Dermis blood vessel endothelial cell (primary cell): ENCODE measurements at regions not wholly inside any gene's neighbourhood (a gene's known extent, or its start where the extent isn't known, plus 50 kb on each side); places are given as distances from the start of the nearest gene placed in this dataset.
"Not testable (repeated sequence)": the region's sequence is repeated elsewhere in the genome, so short reads cannot be mapped to it uniquely, and the experiment has no call there.

Experiments
- DNase-seq: peaks from one replicate; pipeline ENCODE4 v3.0.0; 2010

DNA sequence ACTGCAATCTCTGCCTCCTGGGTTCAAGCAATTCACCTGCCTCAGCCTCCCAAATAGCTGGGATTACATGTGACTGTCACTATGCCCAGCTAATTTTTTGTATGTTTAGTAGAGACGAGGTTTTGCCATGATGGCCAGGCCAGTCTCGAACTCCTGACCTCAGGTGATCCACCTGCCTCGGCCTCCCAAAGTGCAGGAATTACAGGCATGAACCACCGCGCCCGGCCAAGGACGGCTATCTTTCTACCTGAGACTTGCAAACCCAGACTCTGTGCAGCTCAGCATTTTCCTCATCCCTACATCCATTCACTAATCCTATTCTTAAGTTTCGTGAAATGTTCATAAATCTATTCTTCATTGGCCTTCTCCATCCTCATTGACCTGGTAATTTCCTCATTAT lies 330.0 kb downstream of the ANTXR2 start:
- no peak for DNase-seq

DNA sequence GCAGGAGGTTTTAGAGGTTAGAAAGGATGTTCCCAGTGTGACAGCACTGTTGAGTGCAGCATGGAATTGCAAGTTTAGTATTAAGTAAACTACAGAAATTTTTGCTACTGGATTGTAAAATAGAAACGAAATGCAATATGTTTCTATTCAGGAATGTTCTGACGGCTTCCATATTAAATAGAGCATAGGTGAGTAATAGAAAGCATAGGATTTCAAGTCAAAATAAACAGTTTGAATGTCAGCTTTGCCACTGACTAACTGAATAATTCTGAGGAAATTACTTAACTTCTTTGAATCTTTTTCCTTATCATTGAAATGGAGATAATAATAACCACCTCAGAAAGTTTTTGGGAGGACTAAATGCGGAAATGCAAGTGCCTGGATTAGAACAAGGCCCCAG lies 331.9 kb upstream of the GK2 start:
- no peak for DNase-seq

DNA sequence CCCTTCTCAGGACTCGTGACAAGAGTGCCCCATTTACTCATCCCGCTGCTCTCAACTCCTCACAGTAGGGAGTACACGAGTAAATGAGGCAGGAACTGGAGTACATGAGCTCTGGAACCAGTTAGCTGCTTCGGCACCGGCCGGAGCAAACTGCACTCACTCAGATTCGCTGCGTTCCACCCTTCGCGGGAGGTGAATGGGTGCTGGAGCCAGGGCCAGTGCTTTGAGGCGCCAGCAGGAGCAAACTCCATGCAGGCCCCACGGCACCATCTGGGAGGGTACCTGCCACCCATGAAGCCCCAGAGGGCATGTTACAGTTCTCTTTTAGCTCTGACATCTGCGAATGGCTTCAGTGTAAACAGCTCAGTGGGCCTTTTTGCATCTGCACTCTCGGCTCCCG lies 315.5 kb upstream of the GK2 start:
- no peak for DNase-seq

DNA sequence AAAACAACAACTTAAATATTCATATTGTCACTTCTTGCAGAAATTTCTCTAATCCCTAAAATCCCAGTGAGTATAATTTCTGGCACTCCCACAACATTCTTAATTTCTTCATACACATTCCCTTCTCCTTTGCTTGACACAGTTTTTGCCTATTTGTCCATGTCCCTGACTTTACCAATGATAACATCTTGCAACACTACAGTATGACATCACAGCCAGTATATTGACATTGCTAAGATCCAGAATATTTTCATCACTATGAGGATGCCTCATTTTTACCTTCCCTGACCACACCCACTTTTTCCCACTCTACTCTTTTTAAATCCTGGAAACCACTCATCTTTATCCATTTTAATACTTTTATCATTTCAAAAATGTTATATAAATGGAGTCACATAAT lies 292.3 kb upstream of the GK2 start:
- DNase-seq = no peak

DNA sequence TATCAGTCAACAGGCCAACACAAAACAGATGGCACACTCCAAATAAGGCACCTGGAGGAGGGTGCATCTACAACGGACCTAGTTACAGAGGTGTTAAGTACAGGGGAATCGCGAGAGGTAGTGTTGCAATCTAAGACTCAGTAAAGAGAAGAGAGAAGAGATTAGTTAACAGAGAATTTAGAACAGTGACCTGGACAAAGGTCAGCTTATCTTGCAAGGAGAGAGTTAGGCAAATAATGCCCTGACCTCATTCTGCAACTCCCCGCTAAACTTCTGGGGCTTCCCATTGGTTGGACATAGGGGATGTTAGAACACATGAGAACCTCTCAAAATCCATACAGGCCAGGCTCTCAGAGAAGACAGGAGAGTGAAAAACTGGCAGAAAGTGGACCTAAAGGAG lies 289.4 kb upstream of the GK2 start:
- no peak for DNase-seq

DNA sequence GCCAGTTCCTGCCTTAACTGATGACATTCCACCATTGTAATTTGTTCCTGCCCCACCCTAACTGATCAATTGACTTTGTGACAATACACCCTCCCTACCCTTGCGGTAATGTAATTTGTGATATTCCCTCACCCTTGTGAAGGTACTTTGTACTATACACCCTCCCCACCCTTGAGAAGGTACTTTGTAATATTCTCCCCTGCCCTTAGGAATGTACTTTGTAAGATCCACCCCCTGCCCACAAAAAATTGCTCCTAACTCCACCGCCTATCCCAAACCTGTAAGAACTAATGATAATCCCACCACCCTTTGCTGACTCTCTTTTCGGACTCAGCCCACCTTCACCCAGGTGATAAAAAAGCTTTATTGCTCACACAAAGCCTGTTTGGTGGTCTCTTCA lies 288.5 kb upstream of the GK2 start:
- DNase-seq = not testable (repeated sequence)

DNA sequence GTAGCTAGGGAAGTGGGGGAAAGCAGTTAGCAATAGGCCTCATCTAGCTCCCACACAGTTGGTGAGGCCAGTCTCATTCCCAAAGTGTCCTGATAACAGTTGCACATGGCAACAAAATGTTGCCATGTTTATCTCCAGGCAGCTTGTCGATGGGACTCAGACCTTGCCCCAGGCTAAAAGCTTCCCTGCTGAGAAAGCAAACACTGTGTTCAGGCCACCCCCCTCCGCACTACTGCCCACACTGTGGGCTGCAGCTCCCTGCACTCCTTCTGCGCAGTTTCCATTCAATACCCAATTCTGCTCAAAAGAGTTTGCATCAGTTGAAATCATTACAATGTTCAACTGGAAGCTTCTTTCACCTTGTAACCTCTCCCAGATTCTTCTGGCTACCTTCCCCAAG lies 287.8 kb upstream of the GK2 start:
- no peak for DNase-seq

DNA sequence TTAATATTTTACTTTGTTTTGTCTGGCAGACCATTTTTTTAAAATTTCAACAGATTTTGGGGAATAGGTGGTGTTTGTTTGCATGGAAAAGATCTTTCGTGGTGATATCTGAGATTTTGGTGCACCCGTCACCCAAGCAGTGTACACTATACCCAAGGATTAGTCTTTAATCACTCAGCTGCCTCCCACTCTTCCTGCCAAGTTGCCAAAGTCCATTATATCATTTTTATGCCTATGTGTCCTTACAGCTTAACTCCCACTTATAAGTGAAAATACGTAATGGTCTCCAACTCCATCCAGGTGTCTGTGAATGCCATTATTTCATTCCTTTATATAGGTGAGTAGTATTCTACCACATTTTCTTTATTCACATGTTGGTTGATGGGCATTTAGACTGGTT lies 281.7 kb upstream of the GK2 start:
- DNase-seq = no peak

DNA sequence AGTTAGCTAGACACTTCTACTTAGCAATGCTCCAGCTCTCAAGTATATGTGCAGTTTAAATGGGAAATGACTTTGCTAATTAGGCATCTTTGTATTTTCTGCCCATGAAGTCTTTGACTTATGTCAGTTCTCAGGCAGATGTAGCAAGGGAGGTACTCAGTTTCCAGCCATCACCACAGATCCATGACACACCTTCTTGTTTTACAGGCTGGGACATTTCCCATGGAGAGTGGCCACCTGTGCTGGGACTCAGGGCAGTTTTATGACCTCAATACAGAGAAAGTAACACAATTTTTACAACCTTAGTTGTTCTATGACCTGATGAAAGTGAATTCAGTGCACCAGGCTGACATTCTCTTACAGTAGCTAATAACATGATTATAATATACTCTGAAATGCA lies 280.7 kb upstream of the GK2 start:
- DNase-seq = no peak

DNA sequence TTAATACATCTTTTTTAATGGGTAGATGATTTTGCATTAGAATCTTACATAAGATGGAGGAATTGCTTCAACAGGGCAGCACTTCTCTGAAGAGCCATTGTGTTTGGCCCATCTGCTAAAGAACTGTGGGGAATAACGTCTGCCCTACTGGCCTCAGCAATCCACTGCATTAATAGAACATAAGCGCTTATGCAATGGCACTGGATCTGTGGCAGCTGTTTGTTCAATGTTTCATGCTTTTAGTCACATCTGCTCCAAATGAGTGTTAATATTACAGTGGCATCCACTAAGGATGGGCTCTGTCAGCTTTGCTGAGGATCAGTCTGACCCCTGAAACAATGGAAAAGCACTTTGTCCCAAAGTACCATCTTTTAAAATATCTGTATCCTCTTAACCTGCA lies 279.0 kb upstream of the GK2 start:
- no peak for DNase-seq

DNA sequence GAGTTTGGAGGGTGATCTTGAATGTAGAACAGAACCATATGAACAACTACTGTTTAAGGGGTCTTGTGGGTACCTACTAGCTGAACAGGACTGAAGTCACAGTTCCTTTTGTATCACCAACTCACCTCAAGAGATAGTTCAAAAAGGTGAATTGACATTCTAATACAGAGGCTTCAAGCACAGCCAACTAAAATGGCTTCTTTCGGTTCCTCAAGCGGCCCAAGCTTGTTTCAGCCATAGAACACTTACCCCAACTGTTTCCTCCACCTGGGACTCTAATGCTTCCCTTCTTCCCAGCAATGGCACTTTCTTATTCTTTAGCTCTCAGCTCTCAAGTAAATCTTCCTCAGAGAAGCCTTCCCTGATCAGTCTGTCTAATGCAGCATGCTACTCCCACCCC lies 277.5 kb upstream of the GK2 start:
- no peak for DNase-seq

DNA sequence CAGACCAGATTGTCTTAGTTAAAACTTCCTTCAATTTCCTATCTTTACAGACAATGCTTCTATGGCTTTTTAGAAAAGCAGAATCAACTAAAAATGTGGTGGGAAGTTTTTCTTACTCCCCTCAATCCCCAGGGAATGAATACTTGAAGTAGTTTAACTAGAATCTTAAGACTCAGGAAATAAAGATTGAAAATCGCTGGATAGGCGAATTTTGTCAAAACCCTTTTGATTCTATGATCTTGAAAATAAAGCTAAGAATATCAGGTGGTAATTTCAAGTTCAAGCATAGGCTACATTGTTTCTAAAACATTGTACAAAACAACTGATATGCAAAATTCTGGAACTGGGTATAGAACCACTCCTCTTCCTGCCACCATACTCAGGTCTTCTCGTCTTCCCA lies 276.5 kb upstream of the GK2 start:
- DNase-seq = no peak

DNA sequence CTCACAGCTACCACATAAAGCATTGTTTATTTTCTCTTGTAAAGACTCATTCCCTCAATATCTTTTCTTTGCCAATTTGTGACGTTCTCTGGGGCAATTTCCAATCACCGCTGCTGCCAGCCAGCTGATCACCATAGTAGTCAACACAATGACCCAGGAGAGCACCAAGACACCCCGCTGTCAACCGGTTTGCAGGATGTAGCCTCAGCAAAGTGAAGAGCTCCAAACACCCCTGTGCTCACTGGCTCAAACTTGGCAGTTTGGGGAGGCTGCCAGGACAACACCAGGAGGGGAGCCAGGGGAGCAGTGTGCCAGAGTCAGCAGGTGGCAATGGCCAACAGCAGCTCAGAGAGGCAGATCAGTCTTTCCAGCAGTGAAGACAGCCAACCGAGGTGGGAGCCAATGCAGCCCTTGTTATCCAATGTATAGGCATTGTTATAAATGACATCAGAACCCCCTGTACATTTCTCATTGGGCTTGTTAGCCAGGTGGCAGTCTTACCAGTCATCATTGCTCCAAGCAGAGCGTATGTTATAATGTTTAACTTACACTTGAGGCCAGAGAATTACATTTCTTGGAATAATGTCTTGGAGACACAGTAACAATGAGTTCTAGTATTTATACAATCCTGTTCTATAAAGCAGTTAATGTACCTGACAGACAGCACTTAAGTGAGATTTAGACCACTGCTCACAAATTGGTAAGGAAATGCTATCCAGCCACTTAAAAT lies 274.9 kb upstream of the GK2 start:
- DNase-seq = no peak

DNA sequence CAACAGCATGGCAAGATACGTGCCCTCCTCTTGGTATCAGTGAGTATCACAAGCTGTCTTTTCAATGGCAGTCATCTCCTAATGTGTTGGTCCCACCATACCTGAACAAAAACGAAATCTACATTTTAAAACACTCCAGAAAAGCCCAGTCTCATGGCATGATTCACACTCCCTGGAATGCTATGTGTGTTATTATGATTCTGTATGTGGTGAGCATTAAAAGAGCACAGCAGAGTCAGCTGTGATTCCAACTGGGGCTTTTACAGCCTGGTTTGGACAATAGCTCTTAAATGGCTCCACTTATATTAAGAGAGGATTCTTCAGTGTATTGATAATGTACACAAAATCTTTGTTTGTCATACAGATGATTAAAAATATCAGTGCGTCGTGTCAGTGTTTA lies 274.1 kb upstream of the GK2 start:
- no peak for DNase-seq

DNA sequence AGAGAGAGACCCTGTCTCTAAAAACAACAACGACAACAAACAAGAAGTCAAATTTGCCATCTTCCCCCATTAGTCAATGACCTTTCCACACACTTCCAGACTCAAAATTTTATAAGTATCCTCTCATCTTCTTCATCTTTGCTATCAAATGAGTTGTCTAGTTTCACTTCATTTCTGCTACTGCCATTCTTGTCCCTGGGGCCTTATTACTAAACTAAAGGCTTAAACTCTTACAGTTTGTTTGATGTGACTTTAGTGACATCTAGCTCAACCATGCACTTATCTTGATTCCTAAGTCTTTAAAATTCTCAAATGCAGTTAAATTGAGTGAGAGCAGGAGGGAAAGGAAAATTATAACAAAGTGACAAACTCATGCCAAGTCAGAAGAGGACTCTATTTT lies 271.8 kb upstream of the GK2 start:
- no peak for DNase-seq

DNA sequence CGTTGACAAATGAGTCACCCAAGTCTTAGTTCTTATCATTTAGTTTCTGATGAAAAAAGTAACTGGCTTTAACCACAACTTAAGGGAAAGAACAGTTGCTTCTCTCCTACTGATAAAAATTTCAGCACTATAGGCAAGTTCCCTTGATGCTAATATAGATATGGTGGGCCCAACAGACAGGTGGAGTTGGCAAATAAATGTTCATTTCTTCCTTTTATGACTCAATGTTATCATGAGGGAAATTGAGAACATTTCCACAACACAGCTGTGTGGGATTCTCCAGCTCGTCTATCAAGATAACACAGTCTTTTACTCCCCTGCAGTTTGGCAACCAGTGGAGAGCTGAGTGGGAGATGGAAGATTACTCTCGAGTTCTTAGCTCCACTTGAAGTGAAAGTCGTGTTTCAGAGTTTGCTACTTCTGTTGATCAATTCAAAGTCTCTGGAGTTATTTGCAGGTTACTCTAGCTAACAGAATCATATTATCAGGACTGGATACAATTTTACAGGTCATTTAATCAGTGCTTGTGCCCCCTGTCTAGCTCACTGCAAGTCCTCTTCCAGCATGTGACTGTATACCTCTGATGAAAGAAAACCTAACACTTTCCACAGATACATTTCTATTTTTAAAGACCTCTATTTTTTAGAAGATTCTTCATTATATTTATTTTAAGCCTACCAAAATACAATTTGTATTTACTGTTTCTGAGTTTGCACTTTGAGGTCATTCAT lies 270.6 kb upstream of the GK2 start:
- DNase-seq = no peak

DNA sequence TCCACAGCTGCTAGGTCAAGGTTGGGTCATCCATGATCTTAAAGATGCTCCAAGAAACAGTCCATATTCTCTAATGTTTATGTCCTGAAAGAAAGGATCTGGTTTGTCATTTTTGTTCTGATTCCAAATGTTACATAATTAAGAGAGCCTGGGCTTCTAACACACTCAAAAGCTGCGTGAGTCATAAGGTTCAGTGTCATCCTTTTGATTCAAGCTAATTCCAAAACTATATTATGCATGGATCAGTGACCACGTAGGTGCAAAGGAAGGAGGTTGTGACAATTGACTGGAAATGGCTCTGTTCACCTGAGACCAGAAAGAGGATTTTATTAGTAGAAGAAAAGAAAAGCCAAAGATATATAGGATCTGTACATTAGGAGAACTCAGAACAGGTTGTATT lies 268.7 kb upstream of the GK2 start:
- no peak for DNase-seq

DNA sequence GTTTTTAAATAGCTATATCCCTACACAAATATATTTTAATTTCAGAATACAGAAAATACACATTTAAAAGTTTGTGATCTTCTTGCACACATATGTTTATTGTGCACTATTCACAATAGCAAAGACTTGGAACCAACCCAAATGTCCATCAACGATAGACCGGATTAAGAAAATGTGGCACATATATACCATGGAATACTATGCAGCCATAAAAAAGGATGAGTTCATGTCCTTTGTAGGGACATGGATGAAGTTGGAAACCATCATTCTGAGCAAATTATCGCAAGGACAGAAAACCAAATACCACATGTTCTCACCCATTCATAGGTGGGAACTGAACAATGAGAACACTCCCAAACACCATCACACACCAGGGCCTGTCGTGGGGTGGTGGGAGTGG lies 266.9 kb upstream of the GK2 start:
- not testable (repeated sequence) for DNase-seq

DNA sequence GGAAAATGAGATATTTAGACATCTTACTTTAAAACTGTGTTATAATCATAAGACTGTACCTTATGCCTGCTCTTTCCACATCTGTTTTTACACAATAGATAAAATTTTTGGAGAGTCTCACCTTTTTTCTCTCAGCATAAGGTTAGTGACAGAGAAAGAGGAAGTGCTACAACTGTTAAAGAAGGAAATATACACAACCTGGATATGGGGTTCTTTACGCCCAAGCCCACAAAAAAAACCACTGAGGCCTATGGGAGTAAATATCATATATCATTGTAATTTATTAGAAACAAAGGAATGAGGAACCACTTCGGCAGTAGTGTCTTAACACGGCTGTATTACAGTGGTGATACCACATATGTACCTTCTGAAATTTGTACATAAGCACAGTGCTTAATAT lies 265.9 kb upstream of the GK2 start:
- no peak for DNase-seq

DNA sequence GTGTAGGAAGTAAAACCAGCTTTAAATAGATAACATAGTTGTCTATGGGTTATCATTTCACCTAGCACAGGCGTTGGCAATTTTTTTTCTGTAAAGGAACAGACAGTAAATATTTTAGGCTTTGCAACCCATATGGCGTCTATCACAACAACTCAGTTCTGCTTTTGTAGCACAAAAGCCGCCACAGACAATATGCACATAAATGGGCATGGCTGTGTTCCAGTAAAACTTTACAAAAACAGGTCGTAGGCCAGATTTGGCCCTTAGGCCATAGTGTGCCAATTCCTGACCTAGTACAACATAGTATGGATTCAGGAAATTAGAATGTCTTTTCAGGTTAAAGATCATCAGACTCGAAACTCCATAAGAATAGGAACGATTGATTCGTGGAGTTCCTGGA lies 265.3 kb upstream of the GK2 start:
- no peak for DNase-seq

DNA sequence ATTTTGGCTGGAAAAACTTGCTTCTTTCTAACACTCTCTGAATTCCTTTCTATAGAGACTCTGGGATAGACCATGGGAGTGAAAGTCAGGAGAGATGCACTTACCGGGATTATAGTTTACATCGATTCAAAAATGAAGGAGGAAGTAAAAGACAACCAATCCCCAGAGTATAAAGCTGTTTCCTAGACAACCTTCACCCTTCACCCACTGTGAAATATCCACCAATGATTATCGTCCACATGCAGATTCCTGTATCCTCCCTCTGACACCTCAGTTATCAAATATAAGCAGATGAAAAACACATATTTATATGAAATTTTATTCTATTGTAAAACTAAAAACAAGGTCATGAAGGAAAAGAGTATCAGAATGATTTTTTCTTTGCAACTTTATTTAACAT lies 258.8 kb upstream of the GK2 start:
- DNase-seq = no peak

DNA sequence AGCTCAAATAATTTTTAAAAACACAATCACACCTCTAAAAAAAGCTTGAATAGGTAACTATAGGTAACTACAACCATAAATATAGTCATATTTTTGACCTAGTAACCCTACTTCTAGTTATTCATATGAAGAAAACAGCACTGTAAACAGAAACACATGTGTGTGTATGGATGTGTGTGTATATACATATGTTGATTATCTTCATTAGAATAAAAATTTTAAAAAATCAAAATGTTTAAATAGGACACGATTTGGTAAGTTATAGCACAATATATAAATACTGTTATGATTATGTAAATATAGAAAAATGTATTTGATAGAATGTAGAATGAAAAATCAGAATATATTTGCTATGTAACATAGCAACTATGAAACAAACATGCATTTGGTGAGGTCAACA lies 258.1 kb upstream of the GK2 start:
- no peak for DNase-seq

DNA sequence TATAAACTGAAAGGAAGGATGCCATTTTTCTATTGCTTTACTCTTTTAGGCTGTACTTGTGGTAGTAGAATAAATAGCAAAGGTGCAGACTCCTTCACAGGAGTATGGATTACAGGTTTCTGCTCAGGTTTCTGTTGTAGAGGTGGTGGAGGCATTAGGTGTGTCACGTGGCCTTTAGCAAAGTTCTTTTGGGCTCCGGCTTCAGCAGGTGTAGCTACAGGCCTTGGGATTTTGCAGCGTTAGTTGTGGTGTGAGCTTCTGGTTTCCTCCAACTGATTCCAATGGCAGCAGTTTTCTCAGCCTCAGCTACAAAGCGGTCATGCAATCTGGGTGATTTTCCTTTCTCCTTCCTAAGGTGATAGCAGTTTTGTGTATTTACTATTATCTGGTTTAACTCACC lies 255.8 kb upstream of the GK2 start:
- DNase-seq = no peak

DNA sequence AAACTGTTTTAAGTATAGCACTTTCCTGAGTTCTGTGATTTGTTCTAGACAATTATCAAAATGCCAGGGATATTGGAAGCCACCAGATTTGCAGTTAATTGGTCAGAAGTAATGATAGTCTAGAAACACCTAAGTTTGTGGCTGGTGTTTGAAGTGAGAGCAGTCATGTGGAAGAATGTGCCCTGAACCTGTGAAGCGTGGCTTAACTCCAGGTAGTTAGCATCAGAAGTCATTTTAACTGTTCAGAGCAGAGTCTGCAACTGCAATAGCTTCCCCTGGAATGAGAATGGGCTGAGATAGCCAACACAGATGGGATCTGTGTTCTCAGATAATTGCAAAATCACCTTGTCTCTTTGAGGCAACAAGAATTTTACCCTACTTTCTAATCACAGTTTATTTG lies 255.1 kb upstream of the GK2 start:
- DNase-seq = no peak

DNA sequence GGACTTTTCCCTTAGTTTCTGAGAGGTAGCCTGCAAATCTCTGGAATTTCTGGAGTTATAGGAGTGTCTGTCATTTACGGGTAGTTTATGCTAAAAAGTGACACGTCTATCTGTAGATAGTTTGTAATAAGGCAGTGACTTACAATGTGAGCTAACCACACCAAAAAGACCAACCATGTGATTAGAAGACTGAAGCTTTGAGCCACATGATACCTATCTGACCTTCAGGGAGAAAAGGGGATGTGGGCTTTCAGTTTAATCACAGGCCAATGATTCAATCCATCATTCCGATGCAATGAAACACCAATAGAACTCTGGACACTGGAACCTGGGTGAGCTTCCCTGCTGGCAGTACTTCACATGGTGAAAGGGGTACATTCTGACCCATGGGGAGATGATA lies 254.6 kb upstream of the GK2 start:
- DNase-seq = no peak
